ENCODE measurements at regions not wholly inside any gene's neighbourhood (a gene's known extent, or its start where the extent isn't known, plus 50 kb on each side); places are given as distances from the start of the nearest gene placed in this dataset.

DNA sequence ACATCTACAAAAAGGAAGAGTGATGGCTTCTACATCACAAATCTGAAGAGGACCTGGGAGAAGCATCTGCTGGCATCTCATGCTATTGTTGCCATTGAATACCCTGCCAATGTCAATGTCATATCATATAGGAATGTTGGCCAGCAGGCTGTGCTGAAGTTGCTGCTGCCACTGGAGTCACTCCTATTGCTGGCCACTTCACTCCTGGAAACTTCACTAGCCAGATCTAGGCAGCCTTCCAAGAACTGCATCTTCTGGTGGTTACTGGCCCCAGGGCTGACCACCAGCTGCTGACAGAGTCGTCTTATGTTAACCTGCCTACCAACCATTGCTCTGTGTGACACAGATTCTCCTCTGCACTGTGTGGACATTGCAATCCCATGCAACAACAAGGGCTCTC lies 111.8 kb downstream of the PERP start:
- H3K4me1 ChIP-seq (ENCODE audit: insufficient read depth, low read length): no peaks in the 10 kb centered on the region
- H3K79me2 ChIP-seq (ENCODE audit: insufficient read depth, low read length): no peaks in the 10 kb centered on the region
- H3K9me3 ChIP-seq (ENCODE audit: low read depth, low read length): no peaks in the 10 kb centered on the region
- H4K20me1 ChIP-seq (ENCODE audit: insufficient read depth, low read length): no peaks in the 10 kb centered on the region
- no peak overlapping the region for H3K4me2 ChIP-seq (ENCODE audit: insufficient read depth, low read length)
- H3K36me3 ChIP-seq (ENCODE audit: insufficient read depth, low read length): no peaks in the 10 kb centered on the region
- no peak overlapping the region for H3K27ac ChIP-seq (ENCODE audit: low read depth, low read length)
- TF ChIP-seq CTCF (IDR thresholded peaks at IDR 0.05; ENCODE audit: extremely low read depth, low read depth, low read length): no peak
- no peak overlapping the region for H2AFZ ChIP-seq (ENCODE audit: low read length)
- H3K4me3 ChIP-seq (ENCODE audit: insufficient read depth, low read length): no peak overlapping the region
- peaks cover 10% of the 10 kb centered on the region for H3K27me3 ChIP-seq (ENCODE audit: insufficient read depth, low read length)
- DNase-seq (ENCODE audit: insufficient read length, low spot score, missing footprints): no peak

DNA sequence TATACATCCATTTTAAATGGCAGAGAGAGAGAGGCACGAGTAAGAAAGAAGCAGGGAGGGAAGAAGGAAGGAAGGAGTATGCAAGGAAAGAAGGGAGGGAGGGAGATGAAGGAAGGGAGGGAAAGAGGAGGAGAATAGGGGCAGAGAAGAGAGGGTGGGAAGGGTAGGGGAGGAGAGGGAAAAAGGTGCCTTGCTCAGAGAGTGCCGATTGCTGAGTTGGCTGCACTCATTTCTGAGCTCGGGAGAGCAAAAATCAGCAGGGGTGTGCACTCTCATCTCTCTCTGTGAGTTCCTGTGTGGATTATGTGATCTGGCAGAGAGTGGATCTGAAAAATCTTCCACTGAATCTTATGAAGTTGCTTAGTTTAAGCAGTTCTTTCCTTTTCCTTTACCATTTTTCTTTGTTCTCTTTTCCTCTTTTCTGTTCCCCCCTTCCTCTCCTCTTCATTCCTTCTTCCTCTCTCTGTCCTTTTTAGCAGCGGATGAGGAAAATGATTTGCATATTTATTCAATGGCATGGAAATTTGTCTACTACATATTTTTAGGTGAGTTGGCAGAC lies 108.7 kb downstream of the PERP start:
- DNase-seq (ENCODE audit: insufficient read length, low spot score, missing footprints): no peak
- Histone ChIP-seq H2AFZ (ENCODE audit: low read length) (peak overlapping the region; percentile 59), H3K4me3 (ENCODE audit: insufficient read depth, low read length) (no peak overlapping the region), H3K27me3 (ENCODE audit: insufficient read depth, low read length) (peaks cover 6% of the 10 kb centered on the region), H3K79me2 (ENCODE audit: insufficient read depth, low read length) (no peaks in the 10 kb centered on the region), H3K4me1 (ENCODE audit: insufficient read depth, low read length) (no peaks in the 10 kb centered on the region), H3K27ac (ENCODE audit: low read depth, low read length) (no peak overlapping the region), H3K36me3 (ENCODE audit: insufficient read depth, low read length) (no peaks in the 10 kb centered on the region), H3K9me3 (ENCODE audit: low read depth, low read length) (no peaks in the 10 kb centered on the region), H3K4me2 (ENCODE audit: insufficient read depth, low read length) (no peak overlapping the region), H4K20me1 (ENCODE audit: insufficient read depth, low read length) (no peaks in the 10 kb centered on the region)
- TF ChIP-seq CTCF (IDR thresholded peaks at IDR 0.05; ENCODE audit: extremely low read depth, low read depth, low read length): no peak

- Histone ChIP-seq H3K79me2 (ENCODE audit: insufficient read depth, low read length) (no peaks in the 10 kb centered on the region), H3K27me3 (ENCODE audit: insufficient read depth, low read length) (peaks cover 6% of the 10 kb centered on the region), H3K4me2 (ENCODE audit: insufficient read depth, low read length) (no peak overlapping the region), H3K4me3 (ENCODE audit: insufficient read depth, low read length) (no peak overlapping the region), H3K9me3 (ENCODE audit: low read depth, low read length) (no peaks in the 10 kb centered on the region), H2AFZ (ENCODE audit: low read length) (no peak overlapping the region), H3K36me3 (ENCODE audit: insufficient read depth, low read length) (no peaks in the 10 kb centered on the region), H3K4me1 (ENCODE audit: insufficient read depth, low read length) (no peaks in the 10 kb centered on the region), H3K27ac (ENCODE audit: low read depth, low read length) (no peak overlapping the region), H4K20me1 (ENCODE audit: insufficient read depth, low read length) (no peaks in the 10 kb centered on the region)
- no peak for TF ChIP-seq CTCF (IDR thresholded peaks at IDR 0.05; ENCODE audit: extremely low read depth, low read depth, low read length)
- DNase-seq (ENCODE audit: insufficient read length, low spot score, missing footprints): no peak
These were observed 107.4 kb downstream of the PERP start for GRCh38 chr6:137999815-138000214.

DNA sequence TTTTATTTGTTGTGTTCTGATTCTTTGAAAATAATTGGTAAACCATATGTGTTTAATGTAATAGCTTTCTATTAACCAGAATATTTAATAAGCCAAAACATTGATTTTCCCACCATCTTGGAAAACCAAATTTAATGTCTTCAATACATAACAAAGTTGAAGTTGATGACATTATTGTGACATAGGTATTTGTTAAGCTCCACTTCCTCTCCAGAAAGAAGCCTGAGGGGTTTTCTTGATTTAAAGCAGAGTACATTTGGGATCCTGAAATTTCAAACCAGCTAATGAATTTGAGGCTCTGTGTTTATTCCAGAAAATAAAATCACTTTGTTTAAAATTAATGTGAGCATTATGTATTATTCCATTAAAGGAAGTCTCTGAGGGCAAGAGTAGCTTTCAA lies 106.3 kb downstream of the PERP start:
- DNase-seq (ENCODE audit: insufficient read length, low spot score, missing footprints): no peak
- no peaks in the 10 kb centered on the region for H3K4me1 ChIP-seq (ENCODE audit: insufficient read depth, low read length)

More for the DNA sequence above, 106.3 kb downstream of the PERP start:
- no peaks in the 10 kb centered on the region for H3K36me3 ChIP-seq (ENCODE audit: insufficient read depth, low read length)
- no peaks in the 10 kb centered on the region for H4K20me1 ChIP-seq (ENCODE audit: insufficient read depth, low read length)
- no peak overlapping the region for H3K4me3 ChIP-seq (ENCODE audit: insufficient read depth, low read length)
- no peak for TF ChIP-seq CTCF (IDR thresholded peaks at IDR 0.05; ENCODE audit: extremely low read depth, low read depth, low read length)
- H2AFZ ChIP-seq (ENCODE audit: low read length): no peak overlapping the region
- H3K9me3 ChIP-seq (ENCODE audit: low read depth, low read length): no peaks in the 10 kb centered on the region
- H3K27me3 ChIP-seq (ENCODE audit: insufficient read depth, low read length): peaks cover 6% of the 10 kb centered on the region
- H3K79me2 ChIP-seq (ENCODE audit: insufficient read depth, low read length): no peaks in the 10 kb centered on the region
- H3K27ac ChIP-seq (ENCODE audit: low read depth, low read length): no peak overlapping the region
- no peak overlapping the region for H3K4me2 ChIP-seq (ENCODE audit: insufficient read depth, low read length)

Data from osteoblast (primary cell).